ENCODE measurements at regions not wholly inside any gene's neighbourhood (a gene's known extent, or its start where the extent isn't known, plus 50 kb on each side); places are given as distances from the start of the nearest gene placed in this dataset.

DNA sequence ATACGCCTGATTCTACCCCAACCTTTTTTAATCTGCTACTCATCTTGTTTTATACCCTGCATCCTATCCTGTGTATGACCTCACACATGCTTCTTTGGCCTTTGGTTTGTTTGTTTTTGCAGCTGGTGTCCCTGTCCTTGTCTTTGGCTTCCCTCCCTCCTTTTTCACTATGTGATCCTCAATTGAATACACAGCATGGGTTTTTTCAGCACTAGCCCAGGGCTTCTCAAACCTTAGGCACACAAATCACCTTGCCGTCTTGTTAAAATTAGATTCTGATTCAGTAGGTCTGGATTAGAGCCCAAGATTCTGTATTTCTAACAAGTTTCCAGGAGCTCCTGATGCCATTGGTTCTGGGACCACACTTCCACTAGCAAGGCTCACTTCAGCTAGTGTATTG lies 321.5 kb upstream of the MAN1A1 start:
- 70% methylated on average over 2 of the region's 2 CpGs; no CpG with 5 or more reads in 1 of the 2 experiments for WGBS, 2 experiments (ENCODE audit: extremely low coverage in 1 of 2, insufficient coverage in 1 of 2, insufficient read length in 1 of 2, insufficient replicate concordance in 2 of 2, low coverage in 1 of 2, low lambda C conversion rate in 2 of 2, missing lambda C conversion rate in 1 of 2)
- CTCF ChIA-PET (ENCODE audit: partially characterized antibody): interaction anchor here (0.7 to 1.3 kb wide), 2 partner anchors 72 to 522 kb away, joined by 3 read pairs; no protein-coding TSS in a partner anchor
- TF ChIP-seq ASH2L (IDR thresholded peaks at IDR 0.05; ENCODE audit: low read length): no peak

More for the DNA sequence above, 321.5 kb upstream of the MAN1A1 start:
- Histone ChIP-seq H3K56ac (replicated peaks; ENCODE audit: insufficient read length, low read depth, low read length) (no peak overlapping the region), H3K4me1 (replicated peaks in 1 of 4; ENCODE audit: control insufficient read depth in 3 of 4, insufficient read depth in 4 of 4, low read length in 3 of 4) (peaks cover 2 to 10% (median 3%) of the 10 kb centered on the region in 4 experiments; a peak in 6 of 7 replicates), H2BK12ac (ENCODE audit: low read depth, low read length) (no peak overlapping the region), H3K27ac (ENCODE audit: low read depth, low read length) (no peak overlapping the region), H3K23ac (ENCODE audit: insufficient read length) (no peak overlapping the region), H3K4me3 (ENCODE audit: extremely low read depth in 1 of 4, insufficient read depth in 2 of 4, low read depth in 3 of 4, low read length in 4 of 4) (no peak overlapping the region), H3K4me2 (ENCODE audit: insufficient read depth in 1 of 2, low read depth in 2 of 2, low read length in 2 of 2) (peak overlapping the region in 1 of 2 experiments; percentile 3; a peak in 1 of 4 replicates), H4K20me1 (replicated peaks in 1 of 2; ENCODE audit: control insufficient read depth in 1 of 2, insufficient read depth in 2 of 2, low read length in 2 of 2) (no peaks in the 10 kb centered on the region), H2BK120ac (replicated peaks; ENCODE audit: low read depth, low read length) (no peak overlapping the region), H3K18ac (ENCODE audit: extremely low read depth, low read length) (no peak overlapping the region), H4K5ac (ENCODE audit: insufficient read length, low read depth, low read length) (no peak overlapping the region), H3K14ac (ENCODE audit: insufficient read length) (no peak overlapping the region), H2AK5ac (ENCODE audit: low read depth, low read length) (no peak overlapping the region), H3K23me2 (ENCODE audit: low read depth, low read length) (no peaks in the 10 kb centered on the region), H3K36me3 (ENCODE audit: control insufficient read depth in 2 of 4, insufficient read depth in 4 of 4, low read length in 3 of 4) (no peaks in the 10 kb centered on the region), H3K4ac (replicated peaks; ENCODE audit: insufficient read length, low read depth, low read length) (no peak overlapping the region), H2AFZ (ENCODE audit: low read length) (no peak overlapping the region), H3K27me3 (replicated peaks in 1 of 4; ENCODE audit: control insufficient read depth in 3 of 4, extremely low read depth in 1 of 4, insufficient read depth in 3 of 4, low read length in 3 of 4) (no peaks in the 10 kb centered on the region), H3K9ac (replicated peaks in 1 of 4; ENCODE audit: extremely low read depth in 1 of 4, low read depth in 3 of 4, low read length in 3 of 4) (no peak overlapping the region), H4K91ac (replicated peaks; ENCODE audit: insufficient read length, low read length) (no peak overlapping the region), H3K9me3 (ENCODE audit: insufficient read depth in 2 of 2, low read depth in 1 of 2, low read length in 1 of 2) (no peaks in the 10 kb centered on the region), H2BK20ac (ENCODE audit: low read length) (no peak overlapping the region), H3K79me2 (ENCODE audit: control insufficient read depth in 1 of 2, insufficient read depth in 2 of 2, low read length in 2 of 2) (no peaks in the 10 kb centered on the region), H3K79me1 (ENCODE audit: low read depth, low read length) (no peaks in the 10 kb centered on the region), H4K8ac (ENCODE audit: extremely low read depth, insufficient read depth, low read length) (no peak overlapping the region), H2BK5ac (ENCODE audit: low read depth, low read length) (no peak overlapping the region), H2BK15ac (ENCODE audit: low read length) (no peak overlapping the region)
- peak; percentile 36 for FAIRE-seq
- DNase-seq (ENCODE audit: low read depth in 1 of 2, low spot score in 2 of 2): no peak
- POLR2A ChIA-PET (ENCODE audit: partially characterized antibody): no interaction called here
